ENCODE measurements at regions not wholly inside any gene's neighbourhood (a gene's known extent, or its start where the extent isn't known, plus 50 kb on each side); places are given as distances from the start of the nearest gene placed in this dataset.

DNA sequence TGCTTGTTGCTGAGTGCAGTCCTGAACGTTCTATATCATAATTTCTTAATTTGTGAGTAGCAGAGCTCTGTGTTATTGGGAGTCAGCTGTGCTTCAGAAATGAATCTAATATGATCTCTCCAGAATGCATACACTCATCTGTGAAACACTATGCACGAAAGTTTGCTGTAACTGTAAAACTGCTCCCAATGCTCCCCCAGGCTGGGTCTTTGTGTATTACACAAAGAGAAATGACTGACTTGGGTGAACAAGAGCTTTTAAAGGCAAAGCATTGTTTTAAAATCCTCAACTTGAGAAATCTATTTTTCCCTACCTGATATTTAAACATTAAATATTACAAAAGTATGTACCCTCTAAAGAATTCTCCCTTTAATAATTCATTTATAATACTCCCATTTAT lies 636.7 kb upstream of the KIF2B start:
- TF ChIP-seq EP300 (IDR thresholded peaks at IDR 0.05; ENCODE audit: borderline replicate concordance) = no peak
- no peak for TF ChIP-seq TAF1 (IDR thresholded peaks at IDR 0.05; ENCODE audit: low read depth)
- no peak for TF ChIP-seq FOXM1 (IDR thresholded peaks at IDR 0.05; ENCODE audit: borderline replicate concordance, low read depth)
- TF ChIP-seq CEBPB (IDR thresholded peaks at IDR 0.05) = no peak
- TF ChIP-seq NFIC (IDR thresholded peaks at IDR 0.05) = no peak
- TF ChIP-seq, protein P1, sequence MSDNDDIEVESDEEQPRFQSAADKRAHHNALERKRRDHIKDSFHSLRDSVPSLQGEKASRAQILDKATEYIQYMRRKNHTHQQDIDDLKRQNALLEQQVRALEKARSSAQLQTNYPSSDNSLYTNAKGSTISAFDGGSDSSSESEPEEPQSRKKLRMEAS (IDR thresholded peaks at IDR 0.05) = no peak
- TF ChIP-seq TCF12 (IDR thresholded peaks at IDR 0.05; ENCODE audit: low read depth) = no peak
- no peak for TF ChIP-seq EGR1 (IDR thresholded peaks at IDR 0.05)
- no peak for TF ChIP-seq YY1 (IDR thresholded peaks at IDR 0.05; ENCODE audit: low read depth)

Measured in Ishikawa (cell line).